ENCODE measurements at regions not wholly inside any gene's neighbourhood (a gene's known extent, or its start where the extent isn't known, plus 50 kb on each side); places are given as distances from the start of the nearest gene placed in this dataset.

DNA sequence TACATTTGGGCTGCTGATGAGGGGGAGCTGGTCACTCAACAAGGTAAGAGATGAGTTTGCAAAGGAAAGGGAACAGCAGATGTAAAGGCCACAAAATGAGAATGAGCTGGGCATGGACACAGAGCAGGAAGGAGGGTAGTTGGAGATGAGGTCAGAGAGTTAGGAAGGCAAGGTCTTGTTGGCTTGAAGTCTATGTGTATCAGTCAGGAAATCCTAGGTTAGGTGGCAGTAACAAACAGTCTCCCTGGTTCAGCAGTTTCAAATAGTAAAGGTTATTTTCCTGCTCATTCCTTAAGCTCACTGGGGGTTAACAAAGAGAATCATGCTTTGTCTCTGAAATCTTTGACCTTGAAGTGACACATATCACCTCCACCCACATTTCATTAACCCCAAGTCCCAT is 58.3 kb upstream of the ARL4C start:
- Histone ChIP-seq H2BK12ac (ENCODE audit: low read depth, low read length) (no peak overlapping the region), H3K23ac (ENCODE audit: insufficient read length) (no peak overlapping the region), H4K91ac (replicated peaks; ENCODE audit: insufficient read length, low read length) (no peak overlapping the region), H2BK15ac (ENCODE audit: low read length) (no peak overlapping the region), H3K4me1 (replicated peaks in 1 of 4; ENCODE audit: control insufficient read depth in 3 of 4, insufficient read depth in 4 of 4, low read length in 3 of 4) (peaks cover 0 to 4% (median 3%) of the 10 kb centered on the region in 4 experiments; a peak in 2 of 7 replicates), H3K36me3 (ENCODE audit: control insufficient read depth in 2 of 4, insufficient read depth in 4 of 4, low read length in 3 of 4) (no peaks in the 10 kb centered on the region), H3K23me2 (ENCODE audit: low read depth, low read length) (no peaks in the 10 kb centered on the region), H4K20me1 (replicated peaks in 1 of 2; ENCODE audit: control insufficient read depth in 1 of 2, insufficient read depth in 2 of 2, low read length in 2 of 2) (no peaks in the 10 kb centered on the region), H3K18ac (ENCODE audit: extremely low read depth, low read length) (no peak overlapping the region), H2BK20ac (ENCODE audit: low read length) (no peak overlapping the region), H3K56ac (replicated peaks; ENCODE audit: insufficient read length, low read depth, low read length) (no peak overlapping the region), H3K4me3 (ENCODE audit: extremely low read depth in 1 of 4, insufficient read depth in 2 of 4, low read depth in 3 of 4, low read length in 4 of 4) (no peak overlapping the region), H3K79me1 (ENCODE audit: low read depth, low read length) (no peaks in the 10 kb centered on the region), H4K8ac (ENCODE audit: extremely low read depth, insufficient read depth, low read length) (no peak overlapping the region), H2BK5ac (ENCODE audit: low read depth, low read length) (no peak overlapping the region), H2AK5ac (ENCODE audit: low read depth, low read length) (no peak overlapping the region), H3K79me2 (ENCODE audit: control insufficient read depth in 1 of 2, insufficient read depth in 2 of 2, low read length in 2 of 2) (no peaks in the 10 kb centered on the region), H2BK120ac (replicated peaks; ENCODE audit: low read depth, low read length) (no peak overlapping the region), H3K9me3 (ENCODE audit: insufficient read depth in 2 of 2, low read depth in 1 of 2, low read length in 1 of 2) (peaks cover 3 to 6% of the 10 kb centered on the region in 2 experiments; a peak in 1 of 4 replicates), H3K14ac (ENCODE audit: insufficient read length) (no peak overlapping the region), H3K27me3 (replicated peaks in 1 of 4; ENCODE audit: control insufficient read depth in 3 of 4, extremely low read depth in 1 of 4, insufficient read depth in 3 of 4, low read length in 3 of 4) (0 out of 7 replicates have a peak, but pooled peaks cover 0 to 4% (median 0%) of the 10 kb centered on the region in 4 experiments), H4K5ac (ENCODE audit: insufficient read length, low read depth, low read length) (no peak overlapping the region), H3K9ac (replicated peaks in 1 of 4; ENCODE audit: extremely low read depth in 1 of 4, low read depth in 3 of 4, low read length in 3 of 4) (no peak overlapping the region), H3K27ac (ENCODE audit: low read depth, low read length) (no peak overlapping the region), H3K4ac (replicated peaks; ENCODE audit: insufficient read length, low read depth, low read length) (no peak overlapping the region), H3K4me2 (ENCODE audit: insufficient read depth in 1 of 2, low read depth in 2 of 2, low read length in 2 of 2) (no peak overlapping the region), H2AFZ (ENCODE audit: low read length) (no peak overlapping the region)
- no peak for DNase-seq (ENCODE audit: low read depth in 1 of 2, low spot score in 2 of 2)
- no peak for FAIRE-seq
- POLR2A ChIA-PET (ENCODE audit: partially characterized antibody), result no interaction called here
- CTCF ChIA-PET (ENCODE audit: partially characterized antibody), result interaction anchor here (0.9 to 3.6 kb wide), 3 partner anchors 10 to 552 kb away, joined by 3 to 16 read pairs (median 3); no protein-coding TSS in a partner anchor
- TF ChIP-seq TCF12 (IDR thresholded peaks at IDR 0.05; ENCODE audit: low read depth, low read length), result no peak
- TF ChIP-seq, protein P1, sequence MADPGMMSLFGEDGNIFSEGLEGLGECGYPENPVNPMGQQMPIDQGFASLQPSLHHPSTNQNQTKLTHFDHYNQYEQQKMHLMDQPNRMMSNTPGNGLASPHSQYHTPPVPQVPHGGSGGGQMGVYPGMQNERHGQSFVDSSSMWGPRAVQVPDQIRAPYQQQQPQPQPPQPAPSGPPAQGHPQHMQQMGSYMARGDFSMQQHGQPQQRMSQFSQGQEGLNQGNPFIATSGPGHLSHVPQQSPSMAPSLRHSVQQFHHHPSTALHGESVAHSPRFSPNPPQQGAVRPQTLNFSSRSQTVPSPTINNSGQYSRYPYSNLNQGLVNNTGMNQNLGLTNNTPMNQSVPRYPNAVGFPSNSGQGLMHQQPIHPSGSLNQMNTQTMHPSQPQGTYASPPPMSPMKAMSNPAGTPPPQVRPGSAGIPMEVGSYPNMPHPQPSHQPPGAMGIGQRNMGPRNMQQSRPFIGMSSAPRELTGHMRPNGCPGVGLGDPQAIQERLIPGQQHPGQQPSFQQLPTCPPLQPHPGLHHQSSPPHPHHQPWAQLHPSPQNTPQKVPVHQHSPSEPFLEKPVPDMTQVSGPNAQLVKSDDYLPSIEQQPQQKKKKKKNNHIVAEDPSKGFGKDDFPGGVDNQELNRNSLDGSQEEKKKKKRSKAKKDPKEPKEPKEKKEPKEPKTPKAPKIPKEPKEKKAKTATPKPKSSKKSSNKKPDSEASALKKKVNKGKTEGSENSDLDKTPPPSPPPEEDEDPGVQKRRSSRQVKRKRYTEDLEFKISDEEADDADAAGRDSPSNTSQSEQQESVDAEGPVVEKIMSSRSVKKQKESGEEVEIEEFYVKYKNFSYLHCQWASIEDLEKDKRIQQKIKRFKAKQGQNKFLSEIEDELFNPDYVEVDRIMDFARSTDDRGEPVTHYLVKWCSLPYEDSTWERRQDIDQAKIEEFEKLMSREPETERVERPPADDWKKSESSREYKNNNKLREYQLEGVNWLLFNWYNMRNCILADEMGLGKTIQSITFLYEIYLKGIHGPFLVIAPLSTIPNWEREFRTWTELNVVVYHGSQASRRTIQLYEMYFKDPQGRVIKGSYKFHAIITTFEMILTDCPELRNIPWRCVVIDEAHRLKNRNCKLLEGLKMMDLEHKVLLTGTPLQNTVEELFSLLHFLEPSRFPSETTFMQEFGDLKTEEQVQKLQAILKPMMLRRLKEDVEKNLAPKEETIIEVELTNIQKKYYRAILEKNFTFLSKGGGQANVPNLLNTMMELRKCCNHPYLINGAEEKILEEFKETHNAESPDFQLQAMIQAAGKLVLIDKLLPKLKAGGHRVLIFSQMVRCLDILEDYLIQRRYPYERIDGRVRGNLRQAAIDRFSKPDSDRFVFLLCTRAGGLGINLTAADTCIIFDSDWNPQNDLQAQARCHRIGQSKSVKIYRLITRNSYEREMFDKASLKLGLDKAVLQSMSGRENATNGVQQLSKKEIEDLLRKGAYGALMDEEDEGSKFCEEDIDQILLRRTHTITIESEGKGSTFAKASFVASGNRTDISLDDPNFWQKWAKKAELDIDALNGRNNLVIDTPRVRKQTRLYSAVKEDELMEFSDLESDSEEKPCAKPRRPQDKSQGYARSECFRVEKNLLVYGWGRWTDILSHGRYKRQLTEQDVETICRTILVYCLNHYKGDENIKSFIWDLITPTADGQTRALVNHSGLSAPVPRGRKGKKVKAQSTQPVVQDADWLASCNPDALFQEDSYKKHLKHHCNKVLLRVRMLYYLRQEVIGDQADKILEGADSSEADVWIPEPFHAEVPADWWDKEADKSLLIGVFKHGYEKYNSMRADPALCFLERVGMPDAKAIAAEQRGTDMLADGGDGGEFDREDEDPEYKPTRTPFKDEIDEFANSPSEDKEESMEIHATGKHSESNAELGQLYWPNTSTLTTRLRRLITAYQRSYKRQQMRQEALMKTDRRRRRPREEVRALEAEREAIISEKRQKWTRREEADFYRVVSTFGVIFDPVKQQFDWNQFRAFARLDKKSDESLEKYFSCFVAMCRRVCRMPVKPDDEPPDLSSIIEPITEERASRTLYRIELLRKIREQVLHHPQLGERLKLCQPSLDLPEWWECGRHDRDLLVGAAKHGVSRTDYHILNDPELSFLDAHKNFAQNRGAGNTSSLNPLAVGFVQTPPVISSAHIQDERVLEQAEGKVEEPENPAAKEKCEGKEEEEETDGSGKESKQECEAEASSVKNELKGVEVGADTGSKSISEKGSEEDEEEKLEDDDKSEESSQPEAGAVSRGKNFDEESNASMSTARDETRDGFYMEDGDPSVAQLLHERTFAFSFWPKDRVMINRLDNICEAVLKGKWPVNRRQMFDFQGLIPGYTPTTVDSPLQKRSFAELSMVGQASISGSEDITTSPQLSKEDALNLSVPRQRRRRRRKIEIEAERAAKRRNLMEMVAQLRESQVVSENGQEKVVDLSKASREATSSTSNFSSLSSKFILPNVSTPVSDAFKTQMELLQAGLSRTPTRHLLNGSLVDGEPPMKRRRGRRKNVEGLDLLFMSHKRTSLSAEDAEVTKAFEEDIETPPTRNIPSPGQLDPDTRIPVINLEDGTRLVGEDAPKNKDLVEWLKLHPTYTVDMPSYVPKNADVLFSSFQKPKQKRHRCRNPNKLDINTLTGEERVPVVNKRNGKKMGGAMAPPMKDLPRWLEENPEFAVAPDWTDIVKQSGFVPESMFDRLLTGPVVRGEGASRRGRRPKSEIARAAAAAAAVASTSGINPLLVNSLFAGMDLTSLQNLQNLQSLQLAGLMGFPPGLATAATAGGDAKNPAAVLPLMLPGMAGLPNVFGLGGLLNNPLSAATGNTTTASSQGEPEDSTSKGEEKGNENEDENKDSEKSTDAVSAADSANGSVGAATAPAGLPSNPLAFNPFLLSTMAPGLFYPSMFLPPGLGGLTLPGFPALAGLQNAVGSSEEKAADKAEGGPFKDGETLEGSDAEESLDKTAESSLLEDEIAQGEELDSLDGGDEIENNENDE (IDR thresholded peaks at IDR 0.05; ENCODE audit: insufficient replicate concordance, low read length), result no peak
